GM23338 (cell line): ENCODE measurements at regions not wholly inside any gene's neighbourhood (a gene's known extent, or its start where the extent isn't known, plus 50 kb on each side); places are given as distances from the start of the nearest gene placed in this dataset.

Experiments used
- ATAC-seq: fragments of 200-7000 bp; cut with Tn5 transposase; 3 replicates; pipeline ENCODE4 v1.9.1; 2020
- DNase-seq: peaks from one replicate; pipeline ENCODE4 v3.0.0-alpha.2; 2015; ENCODE audit warnings: low spot score
- H2AFZ ChIP-seq: fragments of 200-600 bp; sonication (generic); 2 replicates; pipeline ENCODE4 v1.8.0; 2016; ENCODE audit warnings: antibody characterized with exemption, mild to moderate bottlenecking, moderate library complexity
- H3F3A ChIP-seq: fragments of 200-600 bp; sonication (generic); replicated peaks from 2 replicates; pipeline ENCODE4 v1.8.0; 2017; ENCODE audit warnings: antibody characterized with exemption, mixed run types, low read depth
- H3K27ac ChIP-seq: fragments of 200-600 bp; sonication (generic); 2 replicates; pipeline ENCODE4 v1.6.1; 2016; ENCODE audit warnings: low read depth
- H3K27me3 ChIP-seq: fragments of 200-600 bp; sonication (generic); 2 replicates; pipeline ENCODE4 v1.8.0; 2016; ENCODE audit warnings: mild to moderate bottlenecking, mixed run types, moderate library complexity; ENCODE audit not compliant: insufficient read depth
- H3K36me3 ChIP-seq: fragments of 200-600 bp; sonication (generic); 2 replicates; pipeline ENCODE4 v1.8.0; 2016; ENCODE audit warnings: mild to moderate bottlenecking; ENCODE audit not compliant: insufficient read depth
- H3K4me1 ChIP-seq: fragments of 200-600 bp; sonication (generic); 2 replicates; pipeline ENCODE4 v1.8.0; 2016; ENCODE audit warnings: mild to moderate bottlenecking, moderate library complexity; ENCODE audit not compliant: insufficient read depth
- H3K4me2 ChIP-seq: fragments of 200-600 bp; sonication (generic); 2 replicates; pipeline ENCODE4 v1.7.1; 2017; ENCODE audit warnings: mixed run types
- H3K4me3 ChIP-seq: fragments of 200-600 bp; sonication (generic); 2 replicates; pipeline ENCODE4 v1.6.1; 2016; ENCODE audit warnings: mixed run types
- H3K79me2 ChIP-seq: fragments of 200-600 bp; sonication (generic); replicated peaks from 2 replicates; pipeline ENCODE4 v1.8.0; 2017; ENCODE audit warnings: mild to moderate bottlenecking; ENCODE audit not compliant: insufficient read depth
- H3K9me2 ChIP-seq: fragments of 200-600 bp; sonication (generic); 2 replicates; pipeline ENCODE4 v1.8.0; 2017; ENCODE audit not compliant: insufficient read depth
- H4K20me1 ChIP-seq: fragments of 200-600 bp; sonication (generic); replicated peaks from 2 replicates; pipeline ENCODE4 v1.8.0; 2017; ENCODE audit warnings: mild to moderate bottlenecking; ENCODE audit not compliant: insufficient read depth
- H3K27ac Mint-ChIP-seq: 2 replicates; pipeline ENCODE4 v1.8.0; 2020; ENCODE audit warnings: inconsistent platforms, mild to moderate bottlenecking, moderate library complexity, mixed read lengths
- H3K27me3 Mint-ChIP-seq: 3 replicates; pipeline ENCODE4 v1.8.0; 2022; ENCODE audit warnings: low read depth, mild to moderate bottlenecking, moderate library complexity, mixed read lengths, inconsistent platforms; ENCODE audit not compliant: insufficient read depth, poor library complexity
- H3K36me3 Mint-ChIP-seq: 3 replicates; pipeline ENCODE4 v1.8.0; 2021; ENCODE audit warnings: low read depth, mild to moderate bottlenecking, inconsistent platforms, moderate library complexity, mixed read lengths
- H3K4me1 Mint-ChIP-seq: 3 replicates; pipeline ENCODE4 v1.8.0; 2020; ENCODE audit warnings: mild to moderate bottlenecking, inconsistent platforms, mixed read lengths
- H3K4me3 Mint-ChIP-seq: 3 replicates; pipeline ENCODE4 v1.8.0; 2021; ENCODE audit warnings: moderate library complexity, mild to moderate bottlenecking, inconsistent platforms, mixed read lengths
- H3K9me3 Mint-ChIP-seq: 3 replicates; pipeline ENCODE4 v1.8.0; 2020; ENCODE audit warnings: moderate library complexity, mild to moderate bottlenecking, inconsistent platforms, mixed read lengths
- CREB1 ChIP-seq: fragments of 250-450 bp; sonication (Bioruptor Pico); IDR thresholded peaks from 2 replicates; pipeline ENCODE4 v1.5.0; 2020; ENCODE audit warnings: low read depth, mild to moderate bottlenecking, moderate library complexity
- CTCF ChIP-seq, 2 experiments: fragments of 200-600 bp in 1 of 2; sonication (generic) in 1 of 2; conservative IDR thresholded peaks; 2 replicates each; pipeline versions ENCODE4 v1.5.1 to v1.6.1; 2016 to 2017; ENCODE audit warnings: antibody characterized with exemption in 2 of 2, low read depth in 2 of 2, mild to moderate bottlenecking in 2 of 2, moderate library complexity in 1 of 2
- ETS1 ChIP-seq: IDR thresholded peaks from 2 replicates; pipeline ENCODE4 v1.6.1; 2016; ENCODE audit warnings: antibody characterized with exemption
- EZH2 ChIP-seq: fragments of 200-600 bp; sonication (generic); IDR thresholded peaks from one replicate; pipeline ENCODE4 v1.8.0; 2017; ENCODE audit warnings: antibody characterized with exemption, mild to moderate bottlenecking, low read depth; ENCODE audit not compliant: unreplicated experiment
- EZH2phosphoT487 ChIP-seq: fragments of 200-600 bp; sonication (generic); IDR thresholded peaks from one replicate; pipeline ENCODE4 v1.8.1; 2018; ENCODE audit warnings: antibody characterized with exemption; ENCODE audit not compliant: unreplicated experiment
- JUNB ChIP-seq: IDR thresholded peaks from one replicate; pipeline ENCODE4 v1.6.1; 2016; ENCODE audit warnings: antibody characterized with exemption; ENCODE audit not compliant: unreplicated experiment
- POLR2AphosphoS5 ChIP-seq: IDR thresholded peaks from 2 replicates; pipeline ENCODE4 v1.6.1; 2016; ENCODE audit warnings: antibody characterized with exemption, low read depth
- STAT1 ChIP-seq: IDR thresholded peaks from one replicate; pipeline ENCODE4 v1.6.1; 2016; ENCODE audit warnings: antibody characterized with exemption; ENCODE audit not compliant: unreplicated experiment
- ZNF114 ChIP-seq: fragments of 250-450 bp; sonication (Bioruptor Pico); IDR thresholded peaks from 2 replicates; pipeline ENCODE4 v1.5.0; 2020; ENCODE audit warnings: mild to moderate bottlenecking, moderate library complexity
- ZNF331 ChIP-seq: fragments of 250-450 bp; sonication (Bioruptor Pico); IDR thresholded peaks from 2 replicates; pipeline ENCODE4 v1.5.0; 2020; ENCODE audit warnings: low read depth, mild to moderate bottlenecking, moderate library complexity
- TF ChIP-seq, protein P1 (sequence below): IDR thresholded peaks from one replicate; pipeline ENCODE4 v1.6.1; 2018; ENCODE audit warnings: antibody characterized with exemption; ENCODE audit not compliant: unreplicated experiment

GRCh38 chr11:134582770-134583095 lies 170.7 kb upstream of the B3GAT1 start (continued):
- TF ChIP-seq, protein P1, sequence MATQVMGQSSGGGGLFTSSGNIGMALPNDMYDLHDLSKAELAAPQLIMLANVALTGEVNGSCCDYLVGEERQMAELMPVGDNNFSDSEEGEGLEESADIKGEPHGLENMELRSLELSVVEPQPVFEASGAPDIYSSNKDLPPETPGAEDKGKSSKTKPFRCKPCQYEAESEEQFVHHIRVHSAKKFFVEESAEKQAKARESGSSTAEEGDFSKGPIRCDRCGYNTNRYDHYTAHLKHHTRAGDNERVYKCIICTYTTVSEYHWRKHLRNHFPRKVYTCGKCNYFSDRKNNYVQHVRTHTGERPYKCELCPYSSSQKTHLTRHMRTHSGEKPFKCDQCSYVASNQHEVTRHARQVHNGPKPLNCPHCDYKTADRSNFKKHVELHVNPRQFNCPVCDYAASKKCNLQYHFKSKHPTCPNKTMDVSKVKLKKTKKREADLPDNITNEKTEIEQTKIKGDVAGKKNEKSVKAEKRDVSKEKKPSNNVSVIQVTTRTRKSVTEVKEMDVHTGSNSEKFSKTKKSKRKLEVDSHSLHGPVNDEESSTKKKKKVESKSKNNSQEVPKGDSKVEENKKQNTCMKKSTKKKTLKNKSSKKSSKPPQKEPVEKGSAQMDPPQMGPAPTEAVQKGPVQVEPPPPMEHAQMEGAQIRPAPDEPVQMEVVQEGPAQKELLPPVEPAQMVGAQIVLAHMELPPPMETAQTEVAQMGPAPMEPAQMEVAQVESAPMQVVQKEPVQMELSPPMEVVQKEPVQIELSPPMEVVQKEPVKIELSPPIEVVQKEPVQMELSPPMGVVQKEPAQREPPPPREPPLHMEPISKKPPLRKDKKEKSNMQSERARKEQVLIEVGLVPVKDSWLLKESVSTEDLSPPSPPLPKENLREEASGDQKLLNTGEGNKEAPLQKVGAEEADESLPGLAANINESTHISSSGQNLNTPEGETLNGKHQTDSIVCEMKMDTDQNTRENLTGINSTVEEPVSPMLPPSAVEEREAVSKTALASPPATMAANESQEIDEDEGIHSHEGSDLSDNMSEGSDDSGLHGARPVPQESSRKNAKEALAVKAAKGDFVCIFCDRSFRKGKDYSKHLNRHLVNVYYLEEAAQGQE: no peak
- TF ChIP-seq EZH2 (no peak), ZNF114 (CRISPR knock-in tag) (no peak), JUNB (no peak), POLR2AphosphoS5 (no peak), CREB1 (no peak), ETS1 (no peak), EZH2phosphoT487 (no peak), CTCF (conservative IDR thresholded peaks at IDR 0.05; ENCODE audit: low read depth in 2 of 2) (no peak)

- H3K27ac ChIP-seq: no peak overlapping the region
- H4K20me1 ChIP-seq: no peaks in the 10 kb centered on the region
- no peaks in the 10 kb centered on the region for H3K36me3 ChIP-seq
- Mint-ChIP-seq H3K36me3 (no peaks in the 10 kb centered on the region), H3K4me1 (peaks cover 14% of the 10 kb centered on the region), H3K27ac (no peak overlapping the region), H3K27me3 (peaks cover 9% of the 10 kb centered on the region), H3K4me3 (no peak overlapping the region), H3K9me3 (no peaks in the 10 kb centered on the region)
- H3K4me3 ChIP-seq: no peak overlapping the region
- no peaks in the 10 kb centered on the region for H3K4me1 ChIP-seq
- DNase-seq (no peak), ATAC-seq (no peak)
- no peak overlapping the region for H3K4me2 ChIP-seq
- no peaks in the 10 kb centered on the region for H3K27me3 ChIP-seq
- TF ChIP-seq CTCF (conservative IDR thresholded peaks at IDR 0.05; ENCODE audit: low read depth in 2 of 2) (no peak), CREB1 (no peak), ETS1 (no peak), ZNF114 (CRISPR knock-in tag) (no peak), POLR2AphosphoS5 (no peak), ZNF331 (CRISPR knock-in tag) (no peak), JUNB (no peak), STAT1 (no peak)
- H3K9me2 ChIP-seq: no peaks in the 10 kb centered on the region
- no peaks in the 10 kb centered on the region for H3K79me2 ChIP-seq
- no peak overlapping the region for H2AFZ ChIP-seq
- H3F3A ChIP-seq: no peaks in the 10 kb centered on the region
Observed at GRCh38 chr11:134581966-134582769, 170.1 kb upstream of the B3GAT1 start.
